ENCODE measurements at regions not wholly inside any gene's neighbourhood (a gene's known extent, or its start where the extent isn't known, plus 50 kb on each side); places are given as distances from the start of the nearest gene placed in this dataset.

DNA sequence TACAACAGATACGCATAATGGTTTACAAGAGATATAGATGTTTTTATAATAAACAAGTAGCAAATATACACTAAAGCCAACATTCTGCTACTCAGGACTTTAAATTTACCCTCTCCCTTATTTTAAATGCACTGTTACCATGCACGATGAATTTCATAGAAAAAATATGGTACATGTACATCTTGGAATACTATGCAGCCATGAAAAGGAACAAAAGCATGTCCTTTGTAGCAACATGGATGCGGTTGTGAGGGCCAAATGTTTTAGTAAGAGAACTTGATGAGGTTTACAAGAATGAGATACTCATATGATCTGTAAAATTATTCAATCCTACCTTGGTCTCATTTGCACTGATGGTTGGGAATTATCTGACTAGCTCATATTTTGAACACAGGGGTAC is 769.3 kb downstream of the VGLL3 start:
- no peaks in the 10 kb centered on the region for H3K4me1 ChIP-seq (ENCODE audit: control insufficient read depth, insufficient read depth, low read length)
- H3K9me3 ChIP-seq (ENCODE audit: control insufficient read depth, insufficient read depth, low read length): no peaks in the 10 kb centered on the region
- no peaks in the 10 kb centered on the region for H3K36me3 ChIP-seq (ENCODE audit: control insufficient read depth, insufficient read depth, low read length)
- H3K9ac ChIP-seq (ENCODE audit: low read depth, low read length): no peak overlapping the region
- no peak overlapping the region for H3K4me3 ChIP-seq (ENCODE audit: low read depth, low read length)
- H3K27me3 ChIP-seq (ENCODE audit: control insufficient read depth, insufficient read depth, low read length): no peaks in the 10 kb centered on the region

DNA sequence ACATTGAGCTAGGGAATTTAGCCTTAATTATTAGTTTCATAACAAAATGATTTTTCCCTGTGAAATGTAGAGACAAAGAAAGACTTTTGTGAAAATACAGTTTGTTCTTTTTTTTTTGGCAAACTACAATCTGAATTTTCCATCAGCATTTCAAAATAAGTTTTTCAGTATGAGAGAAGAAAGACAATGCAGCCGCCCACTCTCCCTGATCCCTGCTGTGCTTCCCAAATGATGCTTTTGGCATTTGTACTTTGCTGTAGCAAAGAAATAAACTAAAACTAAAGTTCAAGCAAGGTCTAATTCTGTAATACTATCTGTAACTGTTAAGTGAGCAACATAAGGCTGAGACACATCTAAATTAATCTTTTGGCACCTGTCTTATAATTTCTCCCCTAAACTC is 782.2 kb downstream of the VGLL3 start:
- H3K4me3 ChIP-seq (ENCODE audit: low read depth, low read length): no peak overlapping the region

DNA sequence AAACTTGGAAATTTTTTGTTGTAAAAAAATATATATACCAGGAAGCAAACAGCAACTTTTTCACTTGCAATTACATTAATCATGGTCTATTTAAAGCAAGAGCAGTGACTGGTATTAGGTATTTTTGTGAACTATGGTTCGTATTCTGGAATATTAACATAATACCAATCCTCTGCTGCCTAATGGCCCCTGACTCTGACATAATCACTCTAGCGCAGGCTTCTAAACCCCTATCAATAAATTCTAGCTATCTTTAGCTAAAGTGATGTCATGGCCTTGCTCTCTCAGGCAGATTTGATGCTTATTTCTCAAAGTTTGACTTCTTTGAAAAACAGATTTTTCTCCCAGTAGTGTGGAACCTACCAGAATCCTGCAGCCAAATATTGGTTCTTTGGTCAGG is 808.3 kb downstream of the VGLL3 start:
- Histone ChIP-seq H3K9ac (ENCODE audit: low read depth, low read length) (no peak overlapping the region), H3K4me1 (ENCODE audit: control insufficient read depth, insufficient read depth, low read length) (peaks cover 8% of the 10 kb centered on the region), H3K27me3 (ENCODE audit: control insufficient read depth, insufficient read depth, low read length) (no peaks in the 10 kb centered on the region), H3K4me3 (ENCODE audit: low read depth, low read length) (no peak overlapping the region), H3K9me3 (ENCODE audit: control insufficient read depth, insufficient read depth, low read length) (no peaks in the 10 kb centered on the region), H3K36me3 (ENCODE audit: control insufficient read depth, insufficient read depth, low read length) (no peaks in the 10 kb centered on the region)

More for the DNA sequence above, 782.2 kb downstream of the VGLL3 start:
- peaks cover 2% of the 10 kb centered on the region for H3K4me1 ChIP-seq (ENCODE audit: control insufficient read depth, insufficient read depth, low read length)
- H3K36me3 ChIP-seq (ENCODE audit: control insufficient read depth, insufficient read depth, low read length): no peaks in the 10 kb centered on the region
- no peak overlapping the region for H3K9ac ChIP-seq (ENCODE audit: low read depth, low read length)
- no peaks in the 10 kb centered on the region for H3K9me3 ChIP-seq (ENCODE audit: control insufficient read depth, insufficient read depth, low read length)
- no peaks in the 10 kb centered on the region for H3K27me3 ChIP-seq (ENCODE audit: control insufficient read depth, insufficient read depth, low read length)

DNA sequence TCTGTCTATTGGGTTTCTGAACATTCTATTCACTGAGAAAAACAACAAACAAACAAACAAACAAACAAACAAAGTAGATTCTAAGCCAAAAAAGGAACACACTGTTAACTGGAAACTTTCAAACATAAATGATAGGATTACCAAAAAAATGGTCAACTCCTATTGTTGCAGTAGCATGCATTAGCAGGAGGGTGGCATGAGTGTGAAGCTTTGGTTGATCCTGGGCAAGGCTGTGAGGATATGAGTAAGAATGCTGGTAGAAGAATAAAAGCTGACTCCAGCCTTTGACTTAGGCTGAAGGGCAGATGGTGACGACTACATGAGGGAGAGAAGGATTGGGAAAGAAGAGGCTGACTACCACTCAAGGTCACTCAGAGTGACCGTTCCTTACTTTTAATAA is 810.3 kb downstream of the VGLL3 start:
- H3K9ac ChIP-seq (ENCODE audit: low read depth, low read length): no peak overlapping the region

DNA sequence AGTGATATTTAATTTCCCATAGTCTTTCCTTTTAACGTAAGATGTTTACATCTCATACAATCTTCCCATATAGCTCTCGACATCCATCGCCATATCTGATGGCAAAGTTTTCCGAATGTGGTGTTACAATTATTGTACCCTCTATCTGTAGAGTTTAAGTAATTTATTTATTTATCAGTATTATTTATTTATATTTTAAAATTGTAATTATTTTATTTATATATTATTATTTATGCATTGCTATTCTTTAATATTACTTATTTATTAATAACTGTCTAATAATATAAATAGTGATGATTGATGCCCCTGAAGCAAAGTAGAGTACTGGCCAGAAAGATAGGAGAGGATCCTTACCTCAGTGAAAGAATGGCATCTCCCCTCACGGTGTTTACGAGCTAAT is 812.9 kb downstream of the VGLL3 start:
- Histone ChIP-seq H3K27me3 (ENCODE audit: control insufficient read depth, insufficient read depth, low read length) (no peaks in the 10 kb centered on the region), H3K4me1 (ENCODE audit: control insufficient read depth, insufficient read depth, low read length) (peaks cover 33% of the 10 kb centered on the region), H3K9ac (ENCODE audit: low read depth, low read length) (no peak overlapping the region), H3K9me3 (ENCODE audit: control insufficient read depth, insufficient read depth, low read length) (no peaks in the 10 kb centered on the region), H3K36me3 (ENCODE audit: control insufficient read depth, insufficient read depth, low read length) (no peaks in the 10 kb centered on the region), H3K4me3 (ENCODE audit: low read depth, low read length) (no peak overlapping the region)

More for the DNA sequence above, 810.3 kb downstream of the VGLL3 start:
- no peaks in the 10 kb centered on the region for H3K9me3 ChIP-seq (ENCODE audit: control insufficient read depth, insufficient read depth, low read length)
- no peaks in the 10 kb centered on the region for H3K36me3 ChIP-seq (ENCODE audit: control insufficient read depth, insufficient read depth, low read length)
- no peak overlapping the region for H3K4me3 ChIP-seq (ENCODE audit: low read depth, low read length)
- no peaks in the 10 kb centered on the region for H3K27me3 ChIP-seq (ENCODE audit: control insufficient read depth, insufficient read depth, low read length)
- H3K4me1 ChIP-seq (ENCODE audit: control insufficient read depth, insufficient read depth, low read length): peaks cover 18% of the 10 kb centered on the region

DNA sequence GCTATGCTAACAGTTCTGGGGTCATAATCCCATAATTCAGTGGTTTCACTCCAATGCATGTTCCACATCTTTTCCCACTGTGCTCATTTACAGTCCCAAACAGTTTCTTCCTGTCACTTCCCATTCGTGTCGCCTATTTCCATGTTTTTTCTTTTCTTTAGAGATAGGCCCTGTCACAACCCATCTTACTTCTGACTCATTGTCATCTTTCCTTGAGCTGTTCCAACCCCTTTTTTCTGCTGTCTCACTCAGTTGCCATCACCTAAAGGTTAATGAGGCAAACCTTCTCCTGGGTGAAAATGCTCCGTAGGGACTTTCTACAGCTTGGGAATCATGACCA is 814.5 kb downstream of the VGLL3 start:
- Histone ChIP-seq H3K4me3 (ENCODE audit: low read depth, low read length) (no peak overlapping the region), H3K9ac (ENCODE audit: low read depth, low read length) (no peak overlapping the region), H3K9me3 (ENCODE audit: control insufficient read depth, insufficient read depth, low read length) (no peaks in the 10 kb centered on the region), H3K4me1 (ENCODE audit: control insufficient read depth, insufficient read depth, low read length) (peaks cover 33% of the 10 kb centered on the region), H3K27me3 (ENCODE audit: control insufficient read depth, insufficient read depth, low read length) (no peaks in the 10 kb centered on the region), H3K36me3 (ENCODE audit: control insufficient read depth, insufficient read depth, low read length) (no peaks in the 10 kb centered on the region)

DNA sequence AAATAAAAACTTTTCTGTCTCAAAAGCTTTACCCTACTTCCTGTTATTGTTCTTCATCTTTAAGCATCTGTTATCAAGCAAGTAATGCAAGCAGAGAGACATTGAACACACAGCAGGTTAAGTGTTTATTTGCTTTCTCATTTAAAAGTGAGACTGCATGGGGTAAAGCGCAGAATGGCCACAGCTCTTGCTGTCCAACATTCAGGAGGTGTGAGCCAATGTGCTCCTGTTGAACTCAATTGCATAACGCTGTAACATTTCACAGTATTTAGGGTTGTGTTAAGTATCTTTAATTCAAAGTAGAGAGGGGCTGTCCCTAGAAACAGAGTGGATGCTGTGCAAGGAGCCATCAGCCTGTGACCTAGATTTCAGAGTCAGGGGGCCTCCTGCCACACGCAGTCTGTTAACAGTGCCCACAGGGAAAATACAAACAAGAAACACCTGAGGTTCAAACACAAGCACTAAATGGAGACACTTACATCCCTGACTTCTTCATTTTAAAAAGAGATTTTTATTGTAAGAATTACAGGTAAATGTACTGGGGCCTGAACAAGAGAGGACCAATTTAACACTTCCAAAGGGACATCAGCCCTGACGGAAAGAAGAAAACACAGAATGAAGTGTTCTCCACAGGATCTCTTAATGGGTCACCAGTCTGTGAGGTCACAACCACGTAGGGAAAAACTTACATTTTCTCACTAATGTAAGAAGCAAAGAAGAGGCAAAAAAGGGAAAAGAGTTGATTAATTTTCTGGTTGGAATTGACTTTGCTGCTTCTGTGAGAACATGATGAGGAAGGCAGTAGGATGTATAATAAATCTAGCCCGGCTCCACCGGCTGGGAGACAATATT is 815.1 kb downstream of the VGLL3 start:
- Histone ChIP-seq H3K4me1 (ENCODE audit: control insufficient read depth, insufficient read depth, low read length) (peaks cover 33% of the 10 kb centered on the region), H3K9ac (ENCODE audit: low read depth, low read length) (no peak overlapping the region), H3K4me3 (ENCODE audit: low read depth, low read length) (no peak overlapping the region), H3K27me3 (ENCODE audit: control insufficient read depth, insufficient read depth, low read length) (no peaks in the 10 kb centered on the region), H3K36me3 (ENCODE audit: control insufficient read depth, insufficient read depth, low read length) (no peaks in the 10 kb centered on the region), H3K9me3 (ENCODE audit: control insufficient read depth, insufficient read depth, low read length) (no peaks in the 10 kb centered on the region)

DNA sequence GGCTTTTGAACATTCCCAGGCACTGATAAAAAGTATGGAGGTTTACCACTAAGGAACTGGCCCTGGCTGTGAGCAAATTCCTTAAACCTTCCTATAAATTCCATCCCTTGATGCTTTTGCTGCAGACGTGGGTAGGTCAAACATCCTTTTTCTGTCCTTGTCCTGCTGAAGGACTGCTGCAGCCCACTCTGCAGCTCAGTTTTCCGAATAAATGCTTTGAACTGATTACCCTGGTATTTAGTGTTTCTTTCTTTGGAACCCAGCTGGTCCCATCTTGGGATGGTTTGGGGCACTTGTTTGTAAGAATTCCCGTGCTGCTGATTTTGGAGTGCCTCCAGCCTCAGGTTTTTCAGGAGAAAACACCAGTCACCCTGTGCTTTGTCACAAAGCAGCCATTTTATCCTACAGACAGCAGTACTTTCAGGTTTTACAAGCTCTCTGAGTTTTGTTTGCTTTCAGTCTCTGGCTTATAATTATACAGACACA is 815.9 kb downstream of the VGLL3 start:
- no peak overlapping the region for H3K4me3 ChIP-seq (ENCODE audit: low read depth, low read length)
- no peak overlapping the region for H3K9ac ChIP-seq (ENCODE audit: low read depth, low read length)
- H3K36me3 ChIP-seq (ENCODE audit: control insufficient read depth, insufficient read depth, low read length): no peaks in the 10 kb centered on the region
- H3K4me1 ChIP-seq (ENCODE audit: control insufficient read depth, insufficient read depth, low read length): peaks cover 33% of the 10 kb centered on the region
- H3K27me3 ChIP-seq (ENCODE audit: control insufficient read depth, insufficient read depth, low read length): no peaks in the 10 kb centered on the region
- no peaks in the 10 kb centered on the region for H3K9me3 ChIP-seq (ENCODE audit: control insufficient read depth, insufficient read depth, low read length)

DNA sequence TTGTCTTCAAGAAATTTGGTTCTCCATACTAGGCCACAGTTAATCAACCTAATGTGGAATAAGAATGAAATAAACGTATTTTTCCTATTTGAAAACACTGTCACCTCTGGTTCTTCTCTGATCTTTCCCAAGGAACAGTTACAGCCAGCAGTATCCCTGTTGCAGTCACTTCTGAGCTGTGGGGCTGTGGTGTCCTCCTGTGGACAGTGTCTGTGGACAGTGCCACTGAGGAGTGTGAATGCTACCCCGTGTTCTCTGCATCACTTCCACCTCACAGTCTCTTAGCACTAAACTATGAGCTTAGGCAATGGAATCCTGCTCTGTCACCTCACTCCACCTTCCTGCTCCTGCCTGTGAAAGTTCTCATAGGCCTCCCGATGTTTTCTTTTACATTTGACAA is 817.5 kb downstream of the VGLL3 start:
- H3K9me3 ChIP-seq (ENCODE audit: control insufficient read depth, insufficient read depth, low read length): no peaks in the 10 kb centered on the region
- no peaks in the 10 kb centered on the region for H3K36me3 ChIP-seq (ENCODE audit: control insufficient read depth, insufficient read depth, low read length)
- no peak overlapping the region for H3K4me3 ChIP-seq (ENCODE audit: low read depth, low read length)
- no peaks in the 10 kb centered on the region for H3K27me3 ChIP-seq (ENCODE audit: control insufficient read depth, insufficient read depth, low read length)
- H3K9ac ChIP-seq (ENCODE audit: low read depth, low read length): no peak overlapping the region
- peaks cover 26% of the 10 kb centered on the region for H3K4me1 ChIP-seq (ENCODE audit: control insufficient read depth, insufficient read depth, low read length)

DNA sequence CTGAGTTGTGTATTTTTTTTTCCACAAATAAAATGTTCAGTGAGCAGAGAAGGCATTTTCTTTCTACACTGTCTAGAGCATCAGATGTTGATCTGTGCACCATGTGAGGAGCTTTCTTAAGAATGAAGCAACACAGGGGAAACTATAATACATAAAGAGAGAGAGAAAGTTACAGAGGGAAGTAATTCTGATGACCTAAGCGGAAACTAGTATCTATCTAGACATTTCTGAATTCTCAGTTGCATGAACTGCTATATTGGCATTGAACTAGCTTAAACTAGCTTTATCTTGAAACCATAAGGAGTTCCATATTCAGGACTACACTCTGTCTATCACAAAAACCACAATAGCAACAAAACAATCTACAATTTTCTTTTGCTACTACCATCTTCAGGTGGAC is 822.4 kb downstream of the VGLL3 start:
- Histone ChIP-seq H3K9me3 (ENCODE audit: control insufficient read depth, insufficient read depth, low read length) (no peaks in the 10 kb centered on the region), H3K4me3 (ENCODE audit: low read depth, low read length) (no peak overlapping the region), H3K27me3 (ENCODE audit: control insufficient read depth, insufficient read depth, low read length) (no peaks in the 10 kb centered on the region), H3K36me3 (ENCODE audit: control insufficient read depth, insufficient read depth, low read length) (no peaks in the 10 kb centered on the region), H3K4me1 (ENCODE audit: control insufficient read depth, insufficient read depth, low read length) (no peaks in the 10 kb centered on the region), H3K9ac (ENCODE audit: low read depth, low read length) (no peak overlapping the region)

DNA sequence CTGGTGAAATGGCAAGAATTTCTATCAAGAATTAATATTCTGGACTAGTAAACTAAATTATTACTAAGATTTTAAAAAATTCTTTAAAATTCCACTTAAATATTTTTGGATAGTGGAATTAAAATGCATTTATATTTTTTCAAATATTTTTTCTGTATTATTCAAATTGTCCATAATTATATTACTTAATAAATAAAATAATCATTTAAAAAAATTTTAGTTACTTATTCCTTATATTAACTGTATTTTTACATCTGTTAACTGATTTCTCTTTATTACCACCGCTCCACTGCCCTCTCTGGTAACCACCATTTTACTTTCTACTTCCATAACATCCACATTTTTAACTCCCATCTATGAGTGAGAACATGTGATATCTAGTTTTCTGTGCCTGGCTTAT is 828.4 kb downstream of the VGLL3 start:
- no peaks in the 10 kb centered on the region for H3K4me1 ChIP-seq (ENCODE audit: control insufficient read depth, insufficient read depth, low read length)
- no peaks in the 10 kb centered on the region for H3K27me3 ChIP-seq (ENCODE audit: control insufficient read depth, insufficient read depth, low read length)
- no peak overlapping the region for H3K4me3 ChIP-seq (ENCODE audit: low read depth, low read length)
- no peak overlapping the region for H3K9ac ChIP-seq (ENCODE audit: low read depth, low read length)
- H3K9me3 ChIP-seq (ENCODE audit: control insufficient read depth, insufficient read depth, low read length): no peaks in the 10 kb centered on the region
- no peaks in the 10 kb centered on the region for H3K36me3 ChIP-seq (ENCODE audit: control insufficient read depth, insufficient read depth, low read length)

DNA sequence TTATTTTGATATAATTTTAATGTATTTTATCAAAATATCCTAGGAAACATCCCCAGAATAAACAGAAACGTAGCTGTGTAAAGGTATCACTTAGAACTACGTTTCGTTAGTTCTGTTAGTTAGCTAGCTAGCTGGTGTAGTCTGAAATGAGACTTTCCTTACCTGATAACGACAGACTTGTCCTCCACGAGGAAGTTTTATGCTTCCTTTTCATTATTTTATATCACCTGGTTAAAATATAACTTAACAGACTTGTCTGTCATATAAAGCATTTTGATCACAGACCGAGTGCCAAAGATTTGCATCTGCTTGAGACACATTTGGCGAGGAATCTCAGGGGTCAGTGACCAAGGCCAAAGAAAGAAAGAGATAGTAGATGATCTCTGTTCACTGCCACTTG is 829.5 kb downstream of the VGLL3 start:
- Histone ChIP-seq H3K36me3 (ENCODE audit: control insufficient read depth, insufficient read depth, low read length) (no peaks in the 10 kb centered on the region), H3K4me1 (ENCODE audit: control insufficient read depth, insufficient read depth, low read length) (no peaks in the 10 kb centered on the region), H3K4me3 (ENCODE audit: low read depth, low read length) (no peak overlapping the region), H3K27me3 (ENCODE audit: control insufficient read depth, insufficient read depth, low read length) (no peaks in the 10 kb centered on the region), H3K9me3 (ENCODE audit: control insufficient read depth, insufficient read depth, low read length) (no peaks in the 10 kb centered on the region), H3K9ac (ENCODE audit: low read depth, low read length) (no peak overlapping the region)

Measured in iPS-15b (cell line).